GM21515 (cell line): ENCODE measurements at regions not wholly inside any gene's neighbourhood (a gene's known extent, or its start where the extent isn't known, plus 50 kb on each side); places are given as distances from the start of the nearest gene placed in this dataset.

Source experiments
- ATAC-seq: cut with Tn5 transposase; IDR thresholded peaks from one replicate; pipeline ENCODE4 v1.9.1; 2021; ENCODE audit not compliant: unreplicated experiment

DNA sequence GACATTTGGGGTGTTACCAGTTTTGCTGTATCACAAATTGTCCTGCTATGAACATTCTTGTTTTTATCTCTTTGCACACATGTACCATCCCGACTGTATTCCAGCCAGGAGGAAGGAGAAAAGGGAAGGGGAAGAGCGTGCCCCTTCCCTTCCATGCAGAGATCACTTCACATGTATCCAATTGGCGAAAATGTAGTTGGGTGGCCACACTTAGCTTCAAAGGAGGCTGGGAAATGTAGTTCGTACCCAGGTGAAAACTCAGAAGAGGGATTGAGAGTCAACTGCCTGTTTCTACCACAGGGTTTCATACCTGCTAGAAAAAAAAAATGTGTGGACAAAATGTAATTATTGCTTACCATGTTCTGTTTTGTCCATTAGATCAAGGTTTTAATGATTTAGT is 189.1 kb upstream of the PELI2 start:
- ATAC-seq = no peak

DNA sequence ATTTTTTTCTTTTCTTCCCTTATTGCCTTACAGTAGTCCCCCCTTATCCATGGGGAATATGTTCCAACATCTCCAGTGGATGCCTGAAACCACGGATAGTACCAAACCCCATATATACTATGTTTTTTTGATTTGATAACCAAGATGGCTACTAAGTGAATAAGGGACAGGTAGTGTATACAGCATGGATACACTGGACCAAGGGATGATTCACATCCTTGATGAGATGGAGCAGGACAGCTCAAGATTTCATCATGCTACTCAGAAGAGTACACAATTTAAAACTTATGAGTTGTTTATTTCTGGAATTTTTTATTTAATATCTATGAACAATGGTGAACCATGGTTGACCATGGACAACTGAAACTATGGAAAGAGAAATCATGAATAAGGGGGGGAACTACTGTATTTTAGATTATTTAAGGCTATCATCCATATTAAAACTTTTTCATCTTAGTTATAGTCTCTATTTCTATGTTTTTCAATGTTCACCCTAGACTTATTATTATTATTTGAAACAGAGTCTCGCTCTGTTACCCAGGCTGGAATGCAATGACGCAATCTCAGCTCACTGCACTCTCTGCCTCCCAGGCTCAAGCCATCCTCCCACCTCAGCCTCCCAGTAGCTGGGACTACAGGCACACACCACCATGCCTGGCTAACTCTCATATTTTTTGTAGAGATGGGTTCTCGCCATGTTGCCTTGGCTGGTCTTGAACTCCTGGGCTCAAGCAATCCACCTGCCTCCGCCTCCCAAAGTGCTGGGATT is 188.0 kb upstream of the PELI2 start:
- no peak for ATAC-seq

DNA sequence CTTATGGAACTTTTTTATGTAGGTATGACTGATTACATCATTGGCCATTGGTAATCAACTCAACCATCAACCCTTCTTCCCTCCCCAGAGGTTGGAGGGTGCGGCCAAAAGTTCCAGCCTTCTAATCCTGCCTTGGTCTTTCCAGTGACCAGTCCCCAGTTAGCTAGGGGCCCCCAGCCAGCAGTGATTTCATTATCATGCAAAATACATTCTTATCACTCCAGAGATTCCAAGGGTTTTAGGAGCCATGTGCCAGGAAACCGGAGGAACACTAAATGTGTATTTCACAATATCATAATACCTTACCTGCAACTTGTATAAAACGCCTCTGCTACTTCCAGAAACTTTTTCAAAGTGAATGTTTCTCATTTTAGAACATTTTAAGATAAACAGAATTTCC is 181.5 kb upstream of the PELI2 start:
- ATAC-seq = no peak

DNA sequence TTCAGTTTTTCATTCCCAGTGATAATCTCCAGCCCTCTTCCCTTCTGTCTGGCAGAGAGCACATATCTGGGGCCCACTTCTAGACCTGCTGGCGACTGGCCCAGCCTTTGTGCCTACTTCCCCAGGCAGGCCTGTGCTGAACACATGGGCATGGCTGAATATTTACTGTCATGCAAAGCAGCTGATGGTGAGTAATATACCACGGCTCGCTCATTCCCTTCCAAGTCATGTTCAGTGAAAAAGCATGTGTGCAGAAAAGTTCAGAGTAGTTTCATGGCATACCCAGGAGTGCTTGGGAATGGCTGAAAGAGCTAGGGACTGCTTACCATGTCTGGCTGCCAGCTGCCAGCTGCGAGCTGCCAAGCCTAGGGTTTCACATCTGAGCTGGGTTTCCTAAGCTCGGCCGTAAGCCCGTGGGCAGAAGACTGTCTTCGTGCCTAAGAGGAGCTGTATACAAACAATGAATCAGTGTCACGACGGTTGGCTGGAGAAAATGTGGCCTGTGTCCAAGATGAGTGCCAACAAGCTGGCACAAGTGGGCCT is 179.9 kb upstream of the PELI2 start:
- no peak for ATAC-seq

DNA sequence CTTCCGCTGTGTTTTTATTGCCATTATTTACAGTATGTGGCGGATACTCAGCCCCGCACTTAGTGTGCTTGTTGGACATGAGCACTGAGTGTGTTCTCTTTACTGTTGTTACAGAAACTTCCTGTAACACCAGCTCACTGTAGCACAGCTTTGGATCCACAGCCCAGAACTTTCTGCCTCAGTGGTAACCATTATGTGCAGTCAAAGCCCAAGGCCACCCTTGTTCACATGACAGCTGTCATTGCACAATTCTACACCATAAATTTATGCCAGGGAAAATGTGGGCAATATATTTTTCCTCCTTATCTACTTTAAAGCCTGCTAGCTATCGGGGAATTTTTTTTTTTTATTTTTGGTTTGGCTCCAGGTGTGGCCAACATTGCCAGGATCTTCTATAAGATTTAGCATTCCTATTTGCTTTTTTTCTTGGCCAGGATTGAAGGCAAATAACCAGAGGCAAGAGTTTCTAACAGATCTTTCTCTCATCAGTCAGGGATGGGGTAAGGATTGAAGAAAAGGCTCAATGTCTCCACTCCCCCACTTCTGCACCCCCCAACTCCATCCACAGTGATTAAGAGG is 176.0 kb upstream of the PELI2 start:
- ATAC-seq = no peak

DNA sequence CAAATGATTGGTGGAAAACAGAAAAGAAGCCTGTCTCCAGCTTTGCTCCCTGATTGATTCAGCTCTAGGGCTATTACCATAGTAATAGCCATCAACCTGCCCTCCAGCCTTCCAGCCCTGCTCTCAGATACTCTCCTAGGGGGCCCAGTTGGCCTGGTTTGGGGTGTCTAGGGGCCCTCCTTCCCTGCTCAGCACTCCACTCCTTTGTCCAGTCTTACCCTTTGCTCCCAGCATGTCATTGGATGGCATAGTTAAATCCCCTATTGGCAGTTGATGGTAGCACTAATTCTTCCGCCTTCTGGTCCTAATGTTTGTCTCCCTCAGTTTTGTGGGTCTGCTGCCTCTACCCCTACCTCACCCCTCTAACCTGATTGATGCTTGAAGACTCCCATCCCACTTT is 175.4 kb upstream of the PELI2 start:
- ATAC-seq = no peak

DNA sequence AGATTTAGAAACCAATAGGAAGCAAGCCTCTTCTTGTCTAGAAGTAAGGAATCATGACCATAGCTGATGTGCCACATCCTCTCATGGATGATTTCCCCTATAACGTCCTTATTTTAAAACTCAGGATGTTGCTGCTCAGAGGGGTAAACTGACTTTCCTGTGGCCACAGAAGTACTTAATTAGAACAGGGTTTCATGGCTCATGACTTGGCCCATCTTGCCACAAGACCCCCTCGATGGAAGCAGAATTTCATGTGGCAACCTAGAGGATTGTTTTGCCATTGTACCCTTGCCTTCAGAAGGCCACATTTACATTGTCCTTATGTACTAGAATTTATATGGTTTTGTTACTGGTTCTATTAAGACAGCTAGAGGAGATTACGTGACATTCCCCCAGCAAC is 173.5 kb upstream of the PELI2 start:
- no peak for ATAC-seq

DNA sequence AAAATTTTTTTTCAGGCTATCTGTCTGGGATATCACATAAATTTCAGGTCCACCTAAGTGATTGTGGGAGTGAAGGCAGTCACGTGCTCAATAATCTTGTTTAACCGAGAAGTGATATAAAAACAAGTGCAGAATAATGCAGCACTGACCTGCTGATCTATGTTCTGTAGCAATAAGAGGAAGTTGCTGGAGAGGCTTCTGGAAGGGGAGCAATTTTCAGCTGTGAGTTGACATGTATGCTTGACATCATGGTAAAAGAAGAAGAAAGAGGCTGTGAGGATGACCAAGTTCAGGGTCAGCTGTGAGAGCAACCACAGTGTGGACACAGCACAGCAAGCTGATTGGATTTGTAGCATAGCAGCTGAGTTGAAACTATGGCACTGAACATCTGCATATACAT is 172.0 kb upstream of the PELI2 start:
- ATAC-seq = no peak

DNA sequence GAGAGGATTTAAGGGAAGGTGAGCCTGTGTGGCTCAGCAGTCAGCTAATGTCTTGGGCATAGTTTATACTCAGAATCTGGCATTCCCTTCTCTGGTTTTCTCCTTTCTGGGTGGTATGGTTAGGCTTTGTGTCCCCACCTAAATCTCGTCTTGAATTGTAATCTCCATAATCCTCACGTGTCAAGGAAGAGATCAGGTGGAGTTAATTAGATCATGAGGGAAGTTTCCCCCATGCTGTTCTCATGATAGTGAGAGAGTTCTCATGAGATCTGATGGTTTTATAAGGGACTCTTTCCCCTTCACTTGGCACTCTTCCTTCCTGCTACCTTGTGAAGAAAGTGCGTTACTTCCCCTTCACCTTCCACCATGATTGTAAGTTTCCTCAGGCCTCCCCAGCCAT is 169.8 kb upstream of the PELI2 start:
- no peak for ATAC-seq

DNA sequence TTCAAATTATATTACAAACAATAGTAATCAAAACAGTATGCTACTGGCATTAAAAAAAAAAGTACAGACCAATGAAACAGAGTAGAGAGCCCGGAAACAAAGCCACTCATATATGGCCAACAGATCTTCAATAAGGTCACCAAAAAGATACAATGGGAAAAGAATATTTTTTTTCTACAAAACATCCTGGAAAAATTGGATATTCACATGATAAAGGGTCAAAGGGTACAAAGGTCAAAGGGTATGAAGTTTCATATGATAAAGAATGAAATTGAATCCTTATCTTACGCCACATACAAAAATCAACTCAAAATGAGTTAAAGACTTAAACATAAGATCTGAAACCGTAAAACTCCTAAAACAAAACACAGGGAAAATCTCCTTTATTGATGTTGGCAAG is 168.5 kb upstream of the PELI2 start:
- ATAC-seq = no peak

DNA sequence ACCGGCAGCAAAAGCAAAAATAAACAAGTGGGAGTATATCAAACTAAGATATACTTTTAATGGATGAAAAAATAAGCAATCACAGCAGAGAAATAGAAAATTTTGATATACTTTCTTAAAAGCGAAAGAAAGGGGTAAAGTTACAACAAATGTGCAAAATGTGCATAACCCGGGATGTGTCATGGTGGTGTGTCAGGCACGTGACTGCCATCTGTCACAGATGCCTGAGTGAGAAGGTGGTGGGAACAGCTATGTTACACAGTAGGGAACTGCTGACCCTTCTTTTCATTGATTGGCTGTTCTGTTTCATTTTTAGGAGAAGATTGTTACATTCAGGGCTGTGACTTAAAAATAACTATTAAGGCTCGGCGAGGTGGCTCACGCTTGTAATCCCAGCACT is 168.1 kb upstream of the PELI2 start:
- ATAC-seq = no peak

DNA sequence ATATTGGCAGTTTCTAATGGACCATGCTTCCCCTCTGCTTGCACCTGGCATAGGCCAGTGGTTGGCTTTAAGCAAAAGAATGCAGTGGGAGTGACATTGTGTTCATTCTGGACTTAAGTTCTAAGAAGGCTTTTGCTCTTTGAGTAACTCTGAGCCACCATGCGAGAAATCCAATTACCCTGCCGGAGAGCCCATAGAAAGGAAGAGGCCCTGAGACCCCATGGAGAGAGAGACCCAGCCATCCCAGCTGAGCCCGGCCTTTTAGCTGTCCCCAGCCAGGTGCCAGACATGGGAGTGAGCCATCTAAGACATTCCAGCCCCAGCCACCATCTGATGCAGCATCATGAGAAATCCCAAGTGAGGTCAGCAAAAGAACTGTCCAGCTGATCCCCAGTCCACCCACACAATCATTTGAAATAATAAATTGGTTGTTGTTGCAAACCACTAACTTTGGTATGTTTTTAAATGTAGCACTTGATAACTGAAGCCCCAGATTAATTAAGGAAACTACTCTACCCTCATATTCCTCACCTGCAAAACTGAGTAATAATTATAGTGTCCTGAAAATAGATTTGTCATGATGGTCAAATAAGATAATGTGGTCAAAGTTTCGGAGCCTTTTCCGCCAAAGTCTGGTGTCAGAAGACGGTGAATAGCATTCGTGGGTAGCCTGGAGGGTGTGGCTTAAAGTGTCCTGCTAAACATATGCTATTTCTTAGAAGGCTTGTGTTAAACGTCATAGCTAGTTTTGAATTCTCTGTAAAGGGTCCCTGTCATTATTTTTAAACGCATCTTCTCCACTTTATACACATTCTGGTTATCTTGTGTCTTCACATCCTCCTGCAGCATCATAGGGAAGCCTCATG is 166.6 kb upstream of the PELI2 start:
- ATAC-seq = no peak

DNA sequence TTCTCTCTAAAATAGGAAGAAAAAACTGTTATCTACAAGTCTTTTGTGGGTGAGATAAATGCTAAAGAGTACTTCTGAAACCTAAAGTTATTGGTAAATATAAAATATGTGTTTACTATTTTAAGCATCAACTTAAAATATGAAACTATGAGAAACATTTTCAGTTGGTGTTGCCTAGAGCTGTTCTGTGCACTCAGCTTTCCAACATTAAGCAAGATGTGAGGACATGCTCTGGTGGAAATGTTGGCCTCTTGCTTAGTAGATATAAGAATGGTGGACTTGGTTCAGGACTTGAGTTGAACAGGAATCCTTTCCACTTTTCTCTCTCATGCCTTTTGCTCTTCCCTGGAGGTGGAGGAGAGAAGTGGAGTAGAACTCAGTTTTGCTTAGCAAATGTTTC is 164.1 kb upstream of the PELI2 start:
- ATAC-seq = no peak

DNA sequence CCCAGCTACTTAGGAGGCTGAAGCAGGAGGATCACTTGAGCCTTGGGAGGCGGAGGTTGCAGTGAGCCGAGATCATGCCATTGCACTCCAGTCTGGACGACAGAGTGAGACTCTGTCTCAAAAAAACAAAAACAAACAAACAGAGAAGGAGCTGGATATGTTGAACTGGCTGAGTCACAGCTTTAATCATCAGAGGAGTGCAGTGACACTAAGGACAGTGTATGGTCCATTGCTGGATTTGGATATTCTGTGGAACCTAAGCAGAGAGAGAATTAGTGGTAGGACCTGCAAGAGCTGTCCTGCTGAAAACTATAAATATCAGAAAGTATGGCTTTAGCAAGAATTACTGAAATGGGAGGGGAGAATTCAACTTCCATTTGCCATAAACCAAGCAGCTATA is 163.0 kb upstream of the PELI2 start:
- ATAC-seq = no peak

DNA sequence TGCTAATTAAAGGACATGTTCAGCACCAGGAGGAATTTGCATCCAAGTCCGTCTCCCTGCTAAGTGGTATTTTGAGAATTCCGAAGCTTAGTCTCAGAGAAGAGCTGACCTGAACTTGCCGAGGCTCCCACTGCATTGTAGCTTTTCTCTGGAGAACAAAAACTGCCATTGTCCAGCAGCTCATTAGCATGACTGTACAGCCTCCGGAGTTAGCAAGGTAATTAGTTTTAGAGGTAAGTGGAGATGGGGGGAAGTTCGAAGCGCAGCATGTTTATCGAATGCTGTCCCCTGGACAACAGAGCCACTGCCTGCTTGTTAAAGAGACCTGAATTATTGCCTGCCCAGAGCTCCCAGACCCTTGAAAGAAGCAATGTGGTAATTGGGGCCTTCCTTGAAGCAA is 160.3 kb upstream of the PELI2 start:
- no peak for ATAC-seq

DNA sequence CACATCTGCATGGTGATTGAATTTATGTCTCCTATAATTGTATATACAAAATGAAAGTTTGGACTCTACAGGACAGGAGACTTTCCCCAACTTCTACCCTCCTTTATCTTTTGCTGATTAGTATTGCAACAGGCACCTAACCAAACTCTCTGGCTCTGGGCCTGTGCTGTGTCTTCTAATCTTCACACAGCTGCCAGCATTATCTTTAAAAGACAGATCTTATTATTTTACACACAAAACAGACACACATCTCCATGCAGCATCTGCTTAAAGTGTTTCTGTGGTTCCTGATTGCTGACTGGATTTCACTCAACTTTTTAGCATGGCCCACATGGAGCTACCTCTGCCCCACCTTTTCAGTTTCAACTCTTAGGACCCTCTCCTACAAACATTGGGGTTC is 154.9 kb upstream of the PELI2 start:
- no peak for ATAC-seq

DNA sequence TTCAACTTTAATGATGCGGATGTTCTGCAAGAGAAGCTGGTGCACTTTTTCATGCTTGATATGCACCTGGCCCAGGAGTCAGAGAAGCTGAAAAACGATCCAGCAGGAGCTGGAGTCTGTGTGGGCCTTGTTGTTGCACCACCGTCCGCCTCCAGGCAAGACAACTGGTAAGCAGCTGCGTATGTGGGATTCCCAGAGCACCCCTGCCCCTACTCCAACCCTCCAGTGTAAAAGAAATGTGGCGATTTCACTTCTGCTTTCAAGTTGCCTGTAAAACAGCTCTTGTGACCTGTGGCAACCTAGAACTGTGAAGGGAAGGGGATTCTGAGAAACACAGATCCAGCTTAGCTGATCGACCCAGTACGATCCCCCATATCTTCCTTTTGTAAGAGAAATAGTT is 154.1 kb upstream of the PELI2 start:
- ATAC-seq = no peak

DNA sequence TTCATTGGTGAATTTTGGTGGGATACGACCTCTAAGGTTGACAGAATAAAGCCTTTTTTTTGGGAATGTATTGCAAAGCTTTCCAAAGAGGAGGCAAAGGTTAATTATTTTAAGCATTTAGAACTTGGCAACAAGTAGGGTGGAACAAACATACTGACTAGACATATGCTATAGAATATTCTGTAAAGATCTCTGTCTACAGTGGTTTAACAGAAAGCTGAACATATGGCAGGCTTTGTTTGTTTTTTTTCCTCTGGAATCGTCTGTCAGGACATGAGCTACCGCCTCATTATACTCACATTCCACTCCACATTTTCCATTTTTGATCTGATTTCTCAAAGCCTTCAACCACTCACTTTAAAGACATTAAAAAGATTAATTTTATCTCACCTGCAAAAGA is 153.4 kb upstream of the PELI2 start:
- ATAC-seq = no peak

DNA sequence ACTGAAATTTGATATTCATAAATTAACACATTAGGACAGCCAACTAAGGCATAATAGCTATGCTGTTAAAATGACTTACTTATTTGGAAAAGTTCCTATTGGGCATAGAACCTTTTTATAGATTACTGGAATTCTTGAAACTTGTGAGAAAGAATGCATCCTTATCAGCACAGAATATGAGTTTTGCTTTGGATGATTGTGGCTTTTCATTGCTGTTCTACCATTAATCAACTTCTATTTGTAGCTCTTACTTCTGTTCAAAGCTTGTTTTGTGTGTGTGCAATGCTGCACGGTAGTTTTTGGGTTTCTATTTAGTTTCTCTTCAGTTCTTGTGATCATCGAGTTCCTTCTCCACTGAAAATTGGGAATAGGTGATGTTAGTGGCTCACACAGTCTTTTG is 152.4 kb upstream of the PELI2 start:
- ATAC-seq = no peak

DNA sequence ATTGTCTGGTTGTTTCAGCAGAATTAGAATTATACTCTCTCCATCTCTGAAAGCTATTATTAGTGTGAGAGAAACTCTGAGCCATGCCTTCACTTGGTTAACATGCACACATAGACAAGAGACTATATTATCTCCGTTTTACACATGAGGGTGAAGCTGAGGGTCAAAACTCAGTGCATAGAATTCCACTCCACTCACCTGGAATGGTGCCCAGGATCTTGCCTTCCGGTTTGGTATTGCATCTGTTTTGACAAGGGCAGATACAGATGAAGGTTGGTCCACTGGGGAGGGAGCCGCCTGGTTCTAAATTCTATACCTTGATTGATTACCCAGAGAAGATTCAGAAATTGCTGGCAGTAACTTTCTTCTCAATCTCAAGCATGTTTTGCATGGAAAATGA is 149.5 kb upstream of the PELI2 start:
- ATAC-seq = no peak

DNA sequence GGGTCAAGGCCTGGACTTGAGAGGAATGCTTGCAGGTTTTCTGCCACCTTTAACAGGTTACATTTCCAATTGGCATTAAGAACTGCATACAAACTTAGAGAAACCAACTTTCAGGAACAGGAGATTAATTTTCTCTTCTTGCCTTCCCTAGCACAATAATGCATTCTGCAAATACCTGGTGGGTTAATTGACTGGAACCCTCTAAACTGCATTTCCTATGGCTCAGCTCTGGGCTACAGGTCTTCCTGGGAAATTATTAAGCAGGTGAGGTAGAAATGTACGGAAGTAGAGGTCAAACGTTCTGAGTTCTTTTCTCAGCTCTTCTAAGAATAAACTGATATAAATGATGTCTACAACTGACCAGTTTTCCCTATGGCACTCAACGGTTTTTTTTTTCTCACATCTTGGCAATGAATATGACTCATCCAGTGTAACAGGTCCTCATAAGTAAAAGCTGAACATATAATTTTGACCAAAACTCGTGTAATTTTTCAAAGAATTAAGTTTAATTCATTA is 144.9 kb upstream of the PELI2 start:
- ATAC-seq = no peak
